Stimulated activated CD4-positive, alpha-beta T cell treated with anti-CD3 and anti-CD28 coated beads, Interleukin-15, amount 100 ng/mL, for 24 hours (primary cell): ENCODE measurements at regions not wholly inside any gene's neighbourhood (a gene's known extent, or its start where the extent isn't known, plus 50 kb on each side); places are given as distances from the start of the nearest gene placed in this dataset.

ENCODE experiments used
- DNase-seq: peaks from one replicate; pipeline ENCODE4 v3.0.0-alpha.2; 2020

DNA sequence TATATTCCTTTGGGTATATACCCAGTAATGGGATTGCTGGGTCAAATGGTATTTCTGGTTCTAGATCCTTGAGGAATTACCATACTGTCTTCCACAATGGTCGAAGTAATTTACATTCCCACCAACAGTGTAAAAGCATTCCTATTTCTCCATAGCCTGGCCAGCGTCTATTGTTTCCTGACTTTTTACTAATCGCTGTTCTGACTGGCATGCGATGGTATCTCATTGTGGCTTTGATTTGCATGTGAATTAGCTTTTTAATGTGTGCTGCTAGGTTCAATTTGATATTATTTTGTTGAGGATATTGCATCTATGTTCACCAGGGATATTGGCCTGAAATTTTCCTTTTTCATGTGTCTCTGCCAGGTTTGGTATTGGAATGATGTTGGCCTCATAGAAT is 67.4 kb upstream of the VRK2 start:
- no peak for DNase-seq

GRCh38 chr2:57981083-57981768 is 65.4 kb upstream of the VRK2 start:
- DNase-seq: no peak

DNA sequence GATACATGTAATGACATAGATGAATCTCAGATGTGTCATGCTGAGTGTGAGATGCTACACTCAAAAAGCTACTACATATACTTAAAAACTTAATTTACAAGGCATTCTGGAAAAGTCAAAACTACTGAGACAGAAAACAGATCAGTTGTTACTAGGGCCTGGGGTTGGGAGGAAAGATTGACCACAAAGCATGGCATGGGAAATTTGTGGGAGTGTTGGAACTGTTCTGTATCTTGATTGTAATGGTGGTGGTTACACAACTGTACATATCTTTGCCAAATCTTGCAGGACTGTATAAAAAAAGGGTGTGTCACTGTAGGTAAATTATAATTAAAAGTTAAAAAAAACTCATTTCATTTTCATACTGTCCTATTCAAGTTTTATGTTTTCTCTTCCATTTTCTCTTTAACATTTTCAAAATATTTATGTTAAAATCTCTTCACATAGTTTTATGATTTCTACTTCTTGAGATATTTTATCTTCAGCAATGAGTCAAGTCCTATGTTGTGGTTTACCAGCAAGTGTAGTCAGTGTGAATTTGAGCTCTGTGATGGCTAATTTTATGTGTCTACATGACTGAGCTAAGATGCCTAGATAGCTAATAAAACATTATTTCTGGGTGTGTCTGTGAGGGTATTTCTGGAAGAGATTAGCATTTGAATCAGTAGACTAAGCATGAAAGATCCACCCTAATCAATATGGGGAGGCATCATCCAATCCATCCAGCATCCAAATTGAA is 58.6 kb upstream of the VRK2 start:
- no peak for DNase-seq

DNA sequence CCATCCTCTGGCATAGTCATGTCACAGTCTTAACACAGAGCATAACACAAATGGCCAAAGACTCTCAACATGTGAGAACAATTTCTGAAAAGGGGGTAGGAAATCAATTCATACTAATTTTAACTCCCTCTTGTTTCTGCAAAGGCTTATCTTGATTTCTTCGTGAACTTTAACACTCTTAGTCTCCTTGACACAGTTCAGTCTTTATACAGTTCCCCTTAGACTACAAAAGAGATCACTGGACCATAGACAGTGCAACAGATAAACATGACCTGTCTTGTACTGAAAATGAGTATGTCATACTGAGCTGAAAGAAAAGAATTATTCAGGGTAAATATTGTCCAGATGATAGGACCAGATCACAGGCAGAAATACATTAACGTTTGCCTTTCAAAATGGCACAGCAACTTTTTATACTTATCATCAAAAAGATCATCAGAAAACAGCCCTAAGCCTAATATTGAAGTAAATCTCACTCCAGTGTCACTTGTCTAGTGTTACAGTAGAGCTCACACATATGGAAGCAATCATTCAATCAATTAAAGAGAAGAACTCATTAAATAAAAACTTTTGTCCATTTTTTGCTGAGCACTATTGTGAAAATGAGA is 56.4 kb upstream of the VRK2 start:
- no peak for DNase-seq
